Activated B cell treated with CpG ODN at 0.5 μM for 24 hours (primary cell): ENCODE measurements at regions not wholly inside any gene's neighbourhood (a gene's known extent, or its start where the extent isn't known, plus 50 kb on each side); places are given as distances from the start of the nearest gene placed in this dataset.

Source experiments
- ATAC-seq: fragments of 200-7000 bp; cut with Tn5 transposase; one replicate; pipeline ENCODE4 v1.10.0; 2021; ENCODE audit warnings: low read depth, mild to moderate bottlenecking, moderate library complexity
- CTCF ChIA-PET: fragments of 350-600 bp; sonication (Branson Sonifier 250); formaldehyde crosslinking; loops from one replicate; lab custom pipeline; 2021; ENCODE audit warnings: antibody characterized with exemption; lab: Charles Lee
- POLR2A ChIA-PET: fragments of 350-600 bp; sonication (Branson Sonifier 250); formaldehyde crosslinking; loops from one replicate; lab custom pipeline; 2021; ENCODE audit warnings: antibody characterized with exemption; lab: Charles Lee
- DNase-seq: peaks from one replicate; pipeline ENCODE4 v3.0.0; 2022
- H3K27ac Mint-ChIP-seq: one replicate; pipeline ENCODE4 v1.8.0; 2020; ENCODE audit warnings: mixed read lengths
- H3K27me3 Mint-ChIP-seq: one replicate; pipeline ENCODE4 v1.8.0; 2021; ENCODE audit warnings: mixed read lengths
- H3K36me3 Mint-ChIP-seq: one replicate; pipeline ENCODE4 v1.8.0; 2021; ENCODE audit warnings: low read depth, mixed read lengths
- H3K4me1 Mint-ChIP-seq: one replicate; pipeline ENCODE4 v1.8.0; 2021; ENCODE audit warnings: mixed read lengths
- H3K4me3 Mint-ChIP-seq: one replicate; pipeline ENCODE4 v1.8.0; 2020; ENCODE audit warnings: mild to moderate bottlenecking, mixed read lengths
- H3K9me3 Mint-ChIP-seq: one replicate; pipeline ENCODE4 v1.8.0; 2020; ENCODE audit warnings: mixed read lengths
- intact Hi-C: fragments of 100-400 bp; cut with micrococcal nuclease; formaldehyde crosslinking; loops from one replicate; pipeline ENCODE4 v1.15.1; 2024
- TF ChIP-seq, protein P1 (sequence below): fragments of 200-600 bp; IDR thresholded peaks from one replicate; pipeline ENCODE4 v1.8.0; 2022; ENCODE audit warnings: antibody characterized with exemption, mild to moderate bottlenecking

DNA sequence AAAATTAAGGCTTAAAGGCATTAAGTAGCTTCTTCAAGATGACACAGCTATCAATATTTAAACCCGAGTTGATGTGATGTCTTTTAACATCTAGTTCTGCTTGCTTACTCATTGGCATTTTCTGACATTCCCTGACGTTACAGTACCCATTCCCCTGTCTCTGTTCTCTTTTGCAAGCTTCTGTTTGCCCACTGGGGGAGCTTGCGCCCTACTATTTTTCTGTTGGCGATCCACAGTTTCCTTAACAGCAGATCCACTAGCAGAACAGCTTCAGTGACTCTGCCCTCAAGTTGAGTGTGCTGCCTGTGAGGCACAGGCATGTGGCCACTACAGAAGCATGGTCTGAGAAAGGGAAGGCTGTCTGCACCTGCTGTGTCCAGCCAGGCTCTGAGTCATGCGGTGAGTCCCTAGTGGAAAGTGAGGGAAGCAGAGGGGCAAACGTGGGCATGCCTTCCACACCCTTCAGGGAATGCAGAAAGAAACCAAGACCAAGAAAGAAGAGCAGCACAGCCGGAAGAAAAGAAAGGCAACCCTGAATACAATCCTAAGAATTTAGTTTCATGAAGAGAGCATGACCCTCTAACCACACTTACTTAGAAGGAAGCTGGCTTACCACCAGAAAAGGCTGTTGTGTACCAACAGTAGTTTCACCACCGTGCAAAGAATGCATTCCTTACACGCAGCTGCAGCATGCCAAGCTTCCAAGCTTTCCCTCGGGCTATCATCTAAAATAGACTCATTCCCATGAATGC lies 97.7 kb upstream of the VGLL2 start:
- H3K27ac Mint-ChIP-seq: no peak overlapping the region
- no peaks in the 10 kb centered on the region for H3K9me3 Mint-ChIP-seq
- H3K4me3 Mint-ChIP-seq: no peak overlapping the region
- DNase-seq (no peak), ATAC-seq (no peak)
- H3K36me3 Mint-ChIP-seq: no peaks in the 10 kb centered on the region
- H3K27me3 Mint-ChIP-seq: no peaks in the 10 kb centered on the region
- no peaks in the 10 kb centered on the region for H3K4me1 Mint-ChIP-seq
- TF ChIP-seq, protein P1, sequence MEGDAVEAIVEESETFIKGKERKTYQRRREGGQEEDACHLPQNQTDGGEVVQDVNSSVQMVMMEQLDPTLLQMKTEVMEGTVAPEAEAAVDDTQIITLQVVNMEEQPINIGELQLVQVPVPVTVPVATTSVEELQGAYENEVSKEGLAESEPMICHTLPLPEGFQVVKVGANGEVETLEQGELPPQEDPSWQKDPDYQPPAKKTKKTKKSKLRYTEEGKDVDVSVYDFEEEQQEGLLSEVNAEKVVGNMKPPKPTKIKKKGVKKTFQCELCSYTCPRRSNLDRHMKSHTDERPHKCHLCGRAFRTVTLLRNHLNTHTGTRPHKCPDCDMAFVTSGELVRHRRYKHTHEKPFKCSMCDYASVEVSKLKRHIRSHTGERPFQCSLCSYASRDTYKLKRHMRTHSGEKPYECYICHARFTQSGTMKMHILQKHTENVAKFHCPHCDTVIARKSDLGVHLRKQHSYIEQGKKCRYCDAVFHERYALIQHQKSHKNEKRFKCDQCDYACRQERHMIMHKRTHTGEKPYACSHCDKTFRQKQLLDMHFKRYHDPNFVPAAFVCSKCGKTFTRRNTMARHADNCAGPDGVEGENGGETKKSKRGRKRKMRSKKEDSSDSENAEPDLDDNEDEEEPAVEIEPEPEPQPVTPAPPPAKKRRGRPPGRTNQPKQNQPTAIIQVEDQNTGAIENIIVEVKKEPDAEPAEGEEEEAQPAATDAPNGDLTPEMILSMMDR: no peak
- CTCF ChIA-PET: no interaction called here
- intact Hi-C loops: no loop called here
- POLR2A ChIA-PET: no interaction called here

DNA sequence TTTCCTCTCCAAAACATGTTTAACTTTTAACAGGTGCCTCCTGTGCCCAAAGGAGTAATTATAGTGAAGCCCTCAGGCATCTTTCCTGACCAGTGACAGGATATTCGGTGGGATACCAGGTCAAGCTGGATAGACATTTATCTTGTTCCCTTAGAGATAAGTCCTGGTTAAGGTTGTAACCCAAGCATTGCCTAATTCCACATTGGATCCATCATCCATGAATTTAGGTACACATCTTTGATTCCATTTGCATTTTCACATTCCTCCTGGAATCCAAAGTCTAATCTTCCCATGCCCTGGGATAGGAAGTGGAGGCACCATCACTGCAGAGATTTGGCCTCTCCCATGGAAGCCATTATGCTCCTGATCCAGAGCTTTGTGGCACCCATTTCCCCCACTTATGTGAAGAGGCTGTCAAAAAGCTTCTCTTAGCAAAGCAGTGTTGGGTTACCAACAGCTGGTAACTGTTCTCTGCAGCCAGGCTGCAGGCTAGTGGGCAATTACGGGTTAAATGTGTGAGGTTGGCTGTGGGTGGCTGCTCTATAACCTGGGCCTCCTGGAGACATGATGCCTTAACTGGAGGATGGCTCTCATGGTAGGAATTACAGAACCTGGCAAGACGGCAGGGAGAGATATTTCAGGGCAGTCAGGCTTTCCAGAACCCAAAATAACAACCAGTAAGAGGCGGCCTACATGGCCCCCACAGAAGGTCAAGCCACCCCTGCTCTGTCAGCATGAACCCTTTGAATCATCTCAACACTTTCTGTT lies 96.9 kb upstream of the VGLL2 start:
- Mint-ChIP-seq H3K36me3 (no peaks in the 10 kb centered on the region), H3K27ac (no peak overlapping the region)
- ATAC-seq: no peak

DNA sequence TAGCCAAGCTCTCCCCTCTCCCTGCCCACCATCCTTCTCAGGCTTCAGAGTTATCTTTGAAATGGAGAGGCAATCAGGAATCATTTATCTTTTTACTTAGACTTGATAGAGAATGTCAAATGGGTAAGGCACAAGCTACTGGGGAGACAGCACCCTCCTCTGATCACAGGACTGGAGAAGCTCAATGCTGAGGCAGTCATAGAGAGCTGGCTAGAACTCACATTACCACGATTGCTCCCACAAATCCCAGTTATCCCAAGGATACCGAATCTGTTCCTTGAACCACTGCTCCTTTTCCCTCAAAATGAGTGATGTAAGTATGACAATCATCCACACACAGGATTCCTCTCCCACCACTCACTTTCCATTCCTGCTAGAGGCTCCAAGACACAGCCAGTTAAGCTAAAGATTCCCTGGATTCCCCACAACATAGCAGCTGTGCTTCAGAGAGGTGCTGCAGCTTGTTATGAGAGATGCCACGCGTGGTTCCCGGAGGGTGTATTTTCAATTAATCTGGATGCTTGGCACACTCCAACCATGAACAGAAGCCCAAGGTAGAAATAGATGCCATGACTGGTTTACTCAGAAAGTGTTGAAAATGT lies 96.2 kb upstream of the VGLL2 start:
- Mint-ChIP-seq H3K9me3 (no peaks in the 10 kb centered on the region), H3K36me3 (no peaks in the 10 kb centered on the region), H3K27ac (no peak overlapping the region)

More for the DNA sequence above, 96.9 kb upstream of the VGLL2 start:
- POLR2A ChIA-PET: no interaction called here
- DNase-seq: no peak
- H3K9me3 Mint-ChIP-seq: no peaks in the 10 kb centered on the region
- H3K4me3 Mint-ChIP-seq: no peak overlapping the region
- intact Hi-C loops: no loop called here
- TF ChIP-seq, protein P1: no peak
- H3K27me3 Mint-ChIP-seq: no peaks in the 10 kb centered on the region
- CTCF ChIA-PET: no interaction called here
- H3K4me1 Mint-ChIP-seq: no peaks in the 10 kb centered on the region

DNA sequence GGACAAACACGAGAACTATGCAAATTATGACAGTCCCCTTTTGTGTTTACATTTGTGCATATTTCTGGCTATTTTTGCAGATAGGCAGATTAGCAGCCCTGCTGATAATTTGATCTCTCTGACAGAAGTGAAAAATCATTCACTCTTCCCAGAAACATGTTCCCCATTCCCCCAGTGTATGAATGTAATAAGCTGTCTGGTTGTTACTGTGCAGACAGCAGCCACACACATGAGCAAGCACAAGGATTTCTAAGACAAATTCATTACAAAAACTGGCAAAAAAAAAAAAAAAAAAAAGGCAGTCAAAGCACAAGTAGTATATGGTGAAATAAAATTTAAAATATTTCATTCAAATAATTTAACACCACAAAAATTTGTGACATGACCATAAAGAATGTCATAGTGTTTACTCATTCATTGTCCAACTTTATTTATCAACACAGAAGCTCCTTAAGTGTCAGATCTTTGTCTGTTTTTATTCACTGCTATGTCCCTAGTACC lies 95.5 kb upstream of the VGLL2 start:
- no peak overlapping the region for H3K27ac Mint-ChIP-seq

More for the DNA sequence above, 96.2 kb upstream of the VGLL2 start:
- Mint-ChIP-seq H3K27me3 (no peaks in the 10 kb centered on the region), H3K4me1 (no peaks in the 10 kb centered on the region), H3K4me3 (no peak overlapping the region)
- no peak for DNase-seq
- intact Hi-C loops: no loop called here
- CTCF ChIA-PET: no interaction called here
- ATAC-seq: no peak
- TF ChIP-seq, protein P1: no peak
- POLR2A ChIA-PET: no interaction called here

More for the DNA sequence above, 95.5 kb upstream of the VGLL2 start:
- Mint-ChIP-seq H3K4me1 (no peaks in the 10 kb centered on the region), H3K27me3 (no peaks in the 10 kb centered on the region), H3K4me3 (no peak overlapping the region), H3K9me3 (no peaks in the 10 kb centered on the region), H3K36me3 (no peaks in the 10 kb centered on the region)
- intact Hi-C loops: no loop called here
- TF ChIP-seq, protein P1: no peak
- DNase-seq (no peak), ATAC-seq (no peak)
- CTCF ChIA-PET: no interaction called here
- POLR2A ChIA-PET: no interaction called here
